Panc1 (cell line): ENCODE measurements at regions not wholly inside any gene's neighbourhood (a gene's known extent, or its start where the extent isn't known, plus 50 kb on each side); places are given as distances from the start of the nearest gene placed in this dataset.

ENCODE experiments used
- ATAC-seq: fragments of 200-7000 bp; cut with Tn5 transposase; 2 replicates; pipeline ENCODE4 v1.9.1; 2020; ENCODE audit warnings: mild to moderate bottlenecking, moderate library complexity
- BruUV-seq: library from RNA; stranded (reverse); fragments of 400-500 nt; replicated peaks from 2 replicates; lab custom pipeline; 2021; lab: Mats Ljungman, UMichigan
- CTCF ChIA-PET: fragments of 300-600 bp; sonication (Branson Sonifier 250); formaldehyde crosslinking; loops from one replicate; lab custom pipeline; 2022; ENCODE audit warnings: antibody characterized with exemption; lab: Charles Lee
- POLR2A ChIA-PET: fragments of 300-600 bp; sonication (Branson Sonifier 250); formaldehyde crosslinking; loops from one replicate; lab custom pipeline; 2022; ENCODE audit warnings: antibody characterized with exemption; lab: Charles Lee
- DNase-seq: peaks from one replicate; pipeline ENCODE4 v3.0.0-alpha.2; 2010; ENCODE audit warnings: low read depth, low spot score
- H3K27ac ChIP-seq: 2 replicates; pipeline ENCODE4 v1.5.1; 2011; ENCODE audit warnings: mild to moderate bottlenecking, low read length, inconsistent platforms
- H3K27me3 ChIP-seq: fragments of 200-500 bp; sonication (Bioruptor generic); 2 replicates; pipeline ENCODE4 v1.6.0; 2014; ENCODE audit warnings: low read length, inconsistent platforms; ENCODE audit not compliant: control insufficient read depth, insufficient read depth
- H3K36me3 ChIP-seq: fragments of 200-500 bp; sonication (Bioruptor generic); 2 replicates; pipeline ENCODE4 v1.5.1; 2014; ENCODE audit warnings: inconsistent platforms, mild to moderate bottlenecking, low read length, moderate library complexity; ENCODE audit not compliant: control insufficient read depth, insufficient read depth
- H3K4me1 ChIP-seq: 2 replicates; pipeline ENCODE4 v1.5.1; 2011; ENCODE audit warnings: inconsistent platforms, mild to moderate bottlenecking, low read length, moderate library complexity; ENCODE audit not compliant: control insufficient read depth, insufficient read depth
- H3K4me3 ChIP-seq, 2 experiments: 2 replicates each; pipeline ENCODE4 v1.5.1; 2011 to 2012; ENCODE audit warnings: low read depth in 2 of 2, low read length in 2 of 2, mild to moderate bottlenecking in 2 of 2, inconsistent platforms in 1 of 2, moderate library complexity in 1 of 2
- H3K9me3 ChIP-seq: fragments of 200-500 bp; sonication (Bioruptor generic); 2 replicates; pipeline ENCODE4 v1.5.1; 2014; ENCODE audit warnings: low read depth, mild to moderate bottlenecking, inconsistent platforms, low read length, moderate library complexity; ENCODE audit not compliant: control insufficient read depth, insufficient read depth
- CTCF ChIP-seq: fragments of 450-650 bp; IDR thresholded peaks from 2 replicates; pipeline ENCODE4 v1.5.1; 2017; ENCODE audit warnings: mild to moderate bottlenecking
- POLR2AphosphoS5 ChIP-seq: IDR thresholded peaks from 2 replicates; pipeline ENCODE4 v1.6.1; 2012; ENCODE audit warnings: mild to moderate bottlenecking, low read depth, low read length, moderate library complexity
- REST ChIP-seq, 2 experiments: IDR thresholded peaks; 2 replicates each; pipeline ENCODE4 v1.6.1; 2011 to 2012; ENCODE audit warnings: low read depth in 2 of 2, control low read depth in 1 of 2, low read length in 1 of 2, mild to moderate bottlenecking in 1 of 2, moderate library complexity in 1 of 2; ENCODE audit not compliant: insufficient read depth in 1 of 2
- SIN3A ChIP-seq: IDR thresholded peaks from 2 replicates; pipeline ENCODE4 v1.6.1; 2012; ENCODE audit warnings: low read depth, mild to moderate bottlenecking, low read length, moderate library complexity, borderline replicate concordance; ENCODE audit not compliant: insufficient read depth
- TCF7L2 ChIP-seq: IDR thresholded peaks from 2 replicates; pipeline ENCODE4 v1.6.1; 2011; ENCODE audit warnings: mild to moderate bottlenecking, low read depth, low read length, inconsistent platforms
- in situ Hi-C: cut with HindIII; loops from 2 replicates; pipeline ENCODE4 v1.10.0; 2016; ENCODE audit warnings: low sequenced_read_pairs, low pct_unique_long_range_greater_than_20kb
- intact Hi-C: fragments of 100-400 bp; cut with micrococcal nuclease; formaldehyde crosslinking; loops from one replicate; pipeline ENCODE4 v1.10.0; 2022; ENCODE audit not compliant: unreplicated experiment

- no peak overlapping the region for H3K27ac ChIP-seq
- no TSS peak for BruUV-seq
- no peaks in the 10 kb centered on the region for H3K27me3 ChIP-seq
- ChIA-PET CTCF (no interaction called here), POLR2A (no interaction called here)
- H3K9me3 ChIP-seq = 0 out of 2 replicates have a peak, but pooled peaks cover 4% of the 10 kb centered on the region
- no peak overlapping the region for H3K4me3 ChIP-seq
- DNase-seq (no peak), ATAC-seq (no peak)
- H3K4me1 ChIP-seq = no peaks in the 10 kb centered on the region
- in situ Hi-C loops = no loop called here
- TF ChIP-seq POLR2AphosphoS5 (no peak), REST (IDR thresholded peaks at IDR 0.05; ENCODE audit: insufficient read depth in 1 of 2, low read depth in 2 of 2, low read length in 1 of 2) (no peak), TCF7L2 (no peak), SIN3A (no peak), CTCF (no peak)
- no peaks in the 10 kb centered on the region for H3K36me3 ChIP-seq
- intact Hi-C loops = no loop called here
Measured at GRCh38 chr11:104408630-104409029, 244.7 kb upstream of the PDGFD start.

GRCh38 chr11:104405277-104405676, 241.3 kb upstream of the PDGFD start:
- TF ChIP-seq CTCF (no peak), TCF7L2 (no peak), REST (IDR thresholded peaks at IDR 0.05; ENCODE audit: insufficient read depth in 1 of 2, low read depth in 2 of 2, low read length in 1 of 2) (no peak), POLR2AphosphoS5 (no peak)
- H3K4me1 ChIP-seq = no peaks in the 10 kb centered on the region
- H3K4me3 ChIP-seq = no peak overlapping the region
- no peak overlapping the region for H3K27ac ChIP-seq
- H3K27me3 ChIP-seq = no peaks in the 10 kb centered on the region
- ATAC-seq (no peak), DNase-seq (no peak)
- in situ Hi-C loops (no loop called here), intact Hi-C loops (no loop called here)
- no peaks in the 10 kb centered on the region for H3K9me3 ChIP-seq
- POLR2A ChIA-PET = no interaction called here
- CTCF ChIA-PET = no interaction called here
- no peaks in the 10 kb centered on the region for H3K36me3 ChIP-seq
- BruUV-seq = no TSS peak
